OCI-LY7 (cell line): ENCODE measurements at regions not wholly inside any gene's neighbourhood (a gene's known extent, or its start where the extent isn't known, plus 50 kb on each side); places are given as distances from the start of the nearest gene placed in this dataset.

Source experiments
- CTCF ChIP-seq: fragments of 200-600 bp; sonication (generic); conservative IDR thresholded peaks from 2 replicates; pipeline ENCODE4 v1.5.1; 2014; ENCODE audit warnings: mild to moderate bottlenecking, antibody characterized with exemption, low read length, moderate library complexity, mixed read lengths
- EZH2phosphoT487 ChIP-seq: fragments of 200-600 bp; sonication (generic); IDR thresholded peaks from 2 replicates; pipeline ENCODE4 v1.6.1; 2018; ENCODE audit warnings: low read depth, borderline replicate concordance, mild to moderate bottlenecking, mixed run types, antibody characterized with exemption, low read length, moderate library complexity, mixed read lengths

GRCh38 chr10:8919280-8919679 lies 864.8 kb downstream of the GATA3 start:
- TF ChIP-seq CTCF (no peak), EZH2phosphoT487 (no peak)
